DND-41 (cell line): ENCODE measurements at regions not wholly inside any gene's neighbourhood (a gene's known extent, or its start where the extent isn't known, plus 50 kb on each side); places are given as distances from the start of the nearest gene placed in this dataset.

Experiments used
- ATAC-seq: fragments of 200-7000 bp; cut with Tn5 transposase; 3 replicates; pipeline ENCODE4 v1.9.1; 2021; ENCODE audit warnings: low read depth; ENCODE audit not compliant: insufficient read depth
- DNase-seq: peaks from one replicate; pipeline ENCODE4 v3.0.0-alpha.2; 2020
- H2AFZ ChIP-seq: 2 replicates; pipeline ENCODE4 v1.6.0; 2012; ENCODE audit warnings: low read depth, low read length
- H3K27ac ChIP-seq: 2 replicates; pipeline ENCODE4 v1.5.1; 2012; ENCODE audit warnings: low read length, inconsistent platforms
- H3K27me3 ChIP-seq: fragments of 200-600 bp; sonication (generic); 2 replicates; pipeline ENCODE4 v1.6.0; 2012; ENCODE audit warnings: low read length, mild to moderate bottlenecking, inconsistent platforms; ENCODE audit not compliant: insufficient read depth, poor library complexity
- H3K36me3 ChIP-seq: 2 replicates; pipeline ENCODE4 v1.5.1; 2012; ENCODE audit warnings: low read length, inconsistent platforms; ENCODE audit not compliant: insufficient read depth
- H3K4me1 ChIP-seq: 2 replicates; pipeline ENCODE4 v1.5.1; 2012; ENCODE audit warnings: mild to moderate bottlenecking, low read length; ENCODE audit not compliant: insufficient read depth
- H3K4me2 ChIP-seq: 2 replicates; pipeline ENCODE4 v1.6.0; 2012; ENCODE audit warnings: mild to moderate bottlenecking, moderate library complexity, low read length, inconsistent platforms; ENCODE audit not compliant: insufficient read depth
- H3K4me3 ChIP-seq, 2 experiments: fragments of 200-600 bp in 1 of 2; shearing (Covaris generic) in 1 of 2; 2 replicates each; pipeline ENCODE4 v1.5.1; 2012 to 2016; ENCODE audit warnings: inconsistent platforms in 2 of 2, low read length in 2 of 2, mild to moderate bottlenecking in 2 of 2, low read depth in 1 of 2, moderate library complexity in 1 of 2
- H3K79me2 ChIP-seq: 2 replicates; pipeline ENCODE4 v1.6.0; 2012; ENCODE audit warnings: low read length, inconsistent platforms; ENCODE audit not compliant: insufficient read depth
- H3K9ac ChIP-seq: 2 replicates; pipeline ENCODE4 v1.6.0; 2012; ENCODE audit warnings: low read depth, mild to moderate bottlenecking, inconsistent platforms, low read length, moderate library complexity
- H3K9me3 ChIP-seq: 2 replicates; pipeline ENCODE4 v1.5.1; 2012; ENCODE audit warnings: low read length, moderate library complexity, mild to moderate bottlenecking, inconsistent platforms; ENCODE audit not compliant: insufficient read depth, severe bottlenecking
- H4K20me1 ChIP-seq: 2 replicates; pipeline ENCODE4 v1.6.0; 2012; ENCODE audit warnings: low read length; ENCODE audit not compliant: insufficient read depth
- CTCF ChIP-seq: IDR thresholded peaks from 2 replicates; pipeline ENCODE4 v1.5.1; 2012; ENCODE audit warnings: borderline replicate concordance, low read length, moderate library complexity, mild to moderate bottlenecking; ENCODE audit not compliant: poor library complexity, severe bottlenecking; ENCODE audit errors: extremely low read depth
- EZH2 ChIP-seq: IDR thresholded peaks from 3 replicates; pipeline ENCODE4 v1.6.1; 2012; ENCODE audit warnings: borderline replicate concordance, low read depth, mild to moderate bottlenecking, moderate library complexity, low read length, inconsistent platforms; ENCODE audit not compliant: severe bottlenecking

- Histone ChIP-seq H3K36me3 (no peaks in the 10 kb centered on the region), H3K79me2 (no peaks in the 10 kb centered on the region), H2AFZ (no peak overlapping the region), H3K27me3 (no peaks in the 10 kb centered on the region), H3K4me2 (no peak overlapping the region), H3K27ac (no peak overlapping the region), H3K4me3 (no peak overlapping the region), H3K4me1 (no peaks in the 10 kb centered on the region), H4K20me1 (no peaks in the 10 kb centered on the region), H3K9me3 (no peaks in the 10 kb centered on the region), H3K9ac (no peak overlapping the region)
- DNase-seq (no peak), ATAC-seq (no peak)
- TF ChIP-seq CTCF (no peak), EZH2 (no peak)
These were observed 510.3 kb downstream of the ZNF804A start for GRCh38 chr2:185108588-185108987.

GRCh38 chr2:185127412-185127811 lies 529.1 kb downstream of the ZNF804A start:
- no peak for DNase-seq
- Histone ChIP-seq H2AFZ (no peak overlapping the region), H3K27ac (no peak overlapping the region), H3K79me2 (no peaks in the 10 kb centered on the region), H3K36me3 (no peaks in the 10 kb centered on the region), H3K4me2 (no peak overlapping the region), H3K4me1 (no peaks in the 10 kb centered on the region), H3K4me3 (no peak overlapping the region), H3K9ac (no peak overlapping the region), H3K9me3 (no peaks in the 10 kb centered on the region), H3K27me3 (no peaks in the 10 kb centered on the region), H4K20me1 (no peaks in the 10 kb centered on the region)
- TF ChIP-seq EZH2 (no peak), CTCF (no peak)
- ATAC-seq: no peak

- TF ChIP-seq EZH2 (no peak), CTCF (no peak)
- Histone ChIP-seq H3K9ac (no peak overlapping the region), H3K9me3 (no peaks in the 10 kb centered on the region), H3K36me3 (no peaks in the 10 kb centered on the region), H3K4me2 (no peak overlapping the region), H3K4me3 (no peak overlapping the region), H3K79me2 (no peaks in the 10 kb centered on the region), H3K4me1 (no peaks in the 10 kb centered on the region), H3K27ac (no peak overlapping the region), H3K27me3 (no peaks in the 10 kb centered on the region), H2AFZ (no peak overlapping the region), H4K20me1 (no peaks in the 10 kb centered on the region)
- ATAC-seq (no peak), DNase-seq (no peak)
These were observed 530.0 kb downstream of the ZNF804A start for GRCh38 chr2:185128346-185128745.

GRCh38 chr2:185128996-185129395 lies 530.7 kb downstream of the ZNF804A start:
- H4K20me1 ChIP-seq: no peaks in the 10 kb centered on the region
- TF ChIP-seq CTCF (no peak), EZH2 (no peak)
- no peak for ATAC-seq

More at GRCh38 chr2:185128996-185129395, 530.7 kb downstream of the ZNF804A start:
- no peak for DNase-seq
- no peak overlapping the region for H3K4me2 ChIP-seq
- H3K27ac ChIP-seq: no peak overlapping the region
- H3K36me3 ChIP-seq: no peaks in the 10 kb centered on the region
- H3K4me3 ChIP-seq: no peak overlapping the region
- H3K9ac ChIP-seq: no peak overlapping the region
- H2AFZ ChIP-seq: no peak overlapping the region
- no peaks in the 10 kb centered on the region for H3K4me1 ChIP-seq
- H3K79me2 ChIP-seq: no peaks in the 10 kb centered on the region
- no peaks in the 10 kb centered on the region for H3K27me3 ChIP-seq
- no peaks in the 10 kb centered on the region for H3K9me3 ChIP-seq
